ENCODE measurements at regions not wholly inside any gene's neighbourhood (a gene's known extent, or its start where the extent isn't known, plus 50 kb on each side); places are given as distances from the start of the nearest gene placed in this dataset.

- no peaks in the 10 kb centered on the region for H3K9me3 Mint-ChIP-seq (ENCODE audit: unreplicated experiment)
- Histone ChIP-seq H3K79me2 (ENCODE audit: insufficient read depth, low read length) (no peaks in the 10 kb centered on the region), H3K9me3 (ENCODE audit: insufficient read depth, low read depth, low read length) (no peaks in the 10 kb centered on the region), H3K4me2 (ENCODE audit: low read length) (no peak overlapping the region), H3K4me3 (ENCODE audit: insufficient read depth, low read depth, low read length) (no peak overlapping the region), H3K4me1 (ENCODE audit: insufficient read depth, low read length) (no peaks in the 10 kb centered on the region), H3K27ac (ENCODE audit: low read depth, low read length) (no peak overlapping the region), H2AFZ (ENCODE audit: low read depth, low read length) (no peak overlapping the region), H4K20me1 (ENCODE audit: insufficient read depth, low read length) (no peaks in the 10 kb centered on the region), H3K36me3 (ENCODE audit: insufficient read depth, low read length) (no peaks in the 10 kb centered on the region), H3K27me3 (ENCODE audit: insufficient read depth, low read length) (no peaks in the 10 kb centered on the region), H3K9ac (ENCODE audit: low read length) (no peak overlapping the region)
- no peak overlapping the region for H3K4me3 Mint-ChIP-seq (ENCODE audit: unreplicated experiment)
- no peak overlapping the region for H3K27ac Mint-ChIP-seq (ENCODE audit: unreplicated experiment)
- no peaks in the 10 kb centered on the region for H3K36me3 Mint-ChIP-seq (ENCODE audit: low read depth, unreplicated experiment)
- TF ChIP-seq, protein P1, sequence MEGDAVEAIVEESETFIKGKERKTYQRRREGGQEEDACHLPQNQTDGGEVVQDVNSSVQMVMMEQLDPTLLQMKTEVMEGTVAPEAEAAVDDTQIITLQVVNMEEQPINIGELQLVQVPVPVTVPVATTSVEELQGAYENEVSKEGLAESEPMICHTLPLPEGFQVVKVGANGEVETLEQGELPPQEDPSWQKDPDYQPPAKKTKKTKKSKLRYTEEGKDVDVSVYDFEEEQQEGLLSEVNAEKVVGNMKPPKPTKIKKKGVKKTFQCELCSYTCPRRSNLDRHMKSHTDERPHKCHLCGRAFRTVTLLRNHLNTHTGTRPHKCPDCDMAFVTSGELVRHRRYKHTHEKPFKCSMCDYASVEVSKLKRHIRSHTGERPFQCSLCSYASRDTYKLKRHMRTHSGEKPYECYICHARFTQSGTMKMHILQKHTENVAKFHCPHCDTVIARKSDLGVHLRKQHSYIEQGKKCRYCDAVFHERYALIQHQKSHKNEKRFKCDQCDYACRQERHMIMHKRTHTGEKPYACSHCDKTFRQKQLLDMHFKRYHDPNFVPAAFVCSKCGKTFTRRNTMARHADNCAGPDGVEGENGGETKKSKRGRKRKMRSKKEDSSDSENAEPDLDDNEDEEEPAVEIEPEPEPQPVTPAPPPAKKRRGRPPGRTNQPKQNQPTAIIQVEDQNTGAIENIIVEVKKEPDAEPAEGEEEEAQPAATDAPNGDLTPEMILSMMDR (IDR thresholded peaks at IDR 0.05; ENCODE audit: insufficient read depth, low read depth, low read length): no peak
- no peak for TF ChIP-seq EZH2 (IDR thresholded peaks at IDR 0.05; ENCODE audit: insufficient read depth, low read length)
- no peaks in the 10 kb centered on the region for H3K4me1 Mint-ChIP-seq (ENCODE audit: low read depth, unreplicated experiment)
- no peak for DNase-seq (ENCODE audit: low read depth)
- no peak for FAIRE-seq
- peaks cover 2% of the 10 kb centered on the region for H3K27me3 Mint-ChIP-seq (ENCODE audit: low read depth, unreplicated experiment)
Observed at GRCh38 chr6:8231956-8232355, 129.6 kb upstream of the EEF1E1 start.

GRCh38 chr6:8229915-8230756 lies 127.8 kb upstream of the EEF1E1 start:
- FAIRE-seq (no peak), DNase-seq (ENCODE audit: low read depth) (no peak)
- Histone ChIP-seq H3K4me3 (ENCODE audit: insufficient read depth, low read depth, low read length) (no peak overlapping the region), H3K79me2 (ENCODE audit: insufficient read depth, low read length) (no peaks in the 10 kb centered on the region), H3K36me3 (ENCODE audit: insufficient read depth, low read length) (no peaks in the 10 kb centered on the region), H3K27me3 (ENCODE audit: insufficient read depth, low read length) (no peaks in the 10 kb centered on the region), H3K4me2 (ENCODE audit: low read length) (no peak overlapping the region), H2AFZ (ENCODE audit: low read depth, low read length) (no peak overlapping the region), H3K9ac (ENCODE audit: low read length) (no peak overlapping the region), H3K27ac (ENCODE audit: low read depth, low read length) (no peak overlapping the region), H4K20me1 (ENCODE audit: insufficient read depth, low read length) (no peaks in the 10 kb centered on the region), H3K9me3 (ENCODE audit: insufficient read depth, low read depth, low read length) (no peaks in the 10 kb centered on the region), H3K4me1 (ENCODE audit: insufficient read depth, low read length) (no peaks in the 10 kb centered on the region)
- Mint-ChIP-seq H3K4me1 (ENCODE audit: low read depth, unreplicated experiment) (no peaks in the 10 kb centered on the region), H3K4me3 (ENCODE audit: unreplicated experiment) (no peak overlapping the region), H3K27ac (ENCODE audit: unreplicated experiment) (no peak overlapping the region), H3K27me3 (ENCODE audit: low read depth, unreplicated experiment) (peaks cover 2% of the 10 kb centered on the region), H3K9me3 (ENCODE audit: unreplicated experiment) (no peaks in the 10 kb centered on the region), H3K36me3 (ENCODE audit: low read depth, unreplicated experiment) (no peaks in the 10 kb centered on the region)
- no peak for TF ChIP-seq EZH2 (IDR thresholded peaks at IDR 0.05; ENCODE audit: insufficient read depth, low read length)
- TF ChIP-seq, protein P1 (IDR thresholded peaks at IDR 0.05; ENCODE audit: insufficient read depth, low read depth, low read length): no peak

- no peak overlapping the region for H3K4me3 Mint-ChIP-seq (ENCODE audit: unreplicated experiment)
- no peak overlapping the region for H2AFZ ChIP-seq (ENCODE audit: low read depth, low read length)
- no peak overlapping the region for H3K4me3 ChIP-seq (ENCODE audit: insufficient read depth, low read depth, low read length)
- H3K36me3 Mint-ChIP-seq (ENCODE audit: low read depth, unreplicated experiment): no peaks in the 10 kb centered on the region
- H3K4me2 ChIP-seq (ENCODE audit: low read length): no peak overlapping the region
- H3K4me1 ChIP-seq (ENCODE audit: insufficient read depth, low read length): no peaks in the 10 kb centered on the region
- H3K9me3 Mint-ChIP-seq (ENCODE audit: unreplicated experiment): no peaks in the 10 kb centered on the region
- TF ChIP-seq, protein P1 (IDR thresholded peaks at IDR 0.05; ENCODE audit: insufficient read depth, low read depth, low read length): no peak
- no peak for TF ChIP-seq EZH2 (IDR thresholded peaks at IDR 0.05; ENCODE audit: insufficient read depth, low read length)
- DNase-seq (ENCODE audit: low read depth) (no peak), FAIRE-seq (no peak)
- no peaks in the 10 kb centered on the region for H4K20me1 ChIP-seq (ENCODE audit: insufficient read depth, low read length)
- H3K36me3 ChIP-seq (ENCODE audit: insufficient read depth, low read length): no peaks in the 10 kb centered on the region
- H3K27me3 ChIP-seq (ENCODE audit: insufficient read depth, low read length): no peaks in the 10 kb centered on the region
- no peaks in the 10 kb centered on the region for H3K4me1 Mint-ChIP-seq (ENCODE audit: low read depth, unreplicated experiment)
- H3K27ac Mint-ChIP-seq (ENCODE audit: unreplicated experiment): no peak overlapping the region
- H3K79me2 ChIP-seq (ENCODE audit: insufficient read depth, low read length): no peaks in the 10 kb centered on the region
- no peak overlapping the region for H3K9ac ChIP-seq (ENCODE audit: low read length)
- H3K9me3 ChIP-seq (ENCODE audit: insufficient read depth, low read depth, low read length): no peaks in the 10 kb centered on the region
- no peaks in the 10 kb centered on the region for H3K27me3 Mint-ChIP-seq (ENCODE audit: low read depth, unreplicated experiment)
- no peak overlapping the region for H3K27ac ChIP-seq (ENCODE audit: low read depth, low read length)
Observed at GRCh38 chr6:8225113-8225512, 122.8 kb upstream of the EEF1E1 start.

Measured in astrocyte (in vitro differentiated cells and primary cell).